ENCODE measurements at regions not wholly inside any gene's neighbourhood (a gene's known extent, or its start where the extent isn't known, plus 50 kb on each side); places are given as distances from the start of the nearest gene placed in this dataset.

DNA sequence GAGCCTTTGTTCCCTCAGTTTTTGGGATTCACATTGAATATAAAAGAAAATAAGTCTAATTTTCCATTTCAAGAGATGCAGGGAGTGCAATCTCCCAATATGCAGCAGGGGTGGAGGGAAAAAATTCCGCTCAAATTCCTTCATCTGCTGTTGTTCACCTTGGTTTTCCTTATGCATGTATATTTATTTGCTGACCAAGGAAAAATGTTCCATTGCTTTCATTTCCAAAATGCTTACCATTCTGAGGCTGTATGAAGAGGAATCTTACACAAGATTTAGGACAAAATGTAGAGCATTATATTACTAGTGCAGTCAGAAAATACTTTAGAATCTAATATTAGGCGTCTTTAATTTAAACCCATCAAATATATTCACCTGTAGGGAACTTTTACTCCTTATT is 863.9 kb downstream of the EPHA3 start:
- Histone ChIP-seq H3K36me3 (ENCODE audit: control insufficient read depth in 5 of 5, insufficient read depth in 5 of 5, low read length in 5 of 5) (no peaks in the 10 kb centered on the region), H3K27me3 (ENCODE audit: control insufficient read depth in 5 of 5, insufficient read depth in 4 of 5, low read length in 5 of 5) (no peaks in the 10 kb centered on the region), H3K27ac (ENCODE audit: low read depth, low read length) (no peak overlapping the region), H3K9me3 (ENCODE audit: control insufficient read depth in 5 of 5, low read length in 5 of 5) (no peaks in the 10 kb centered on the region), H3K9ac (ENCODE audit: low read length in 5 of 5) (no peak overlapping the region), H3K4me3 (ENCODE audit: low read depth in 1 of 5, low read length in 5 of 5) (no peak overlapping the region), H3K4me1 (ENCODE audit: control insufficient read depth in 5 of 5, insufficient read depth in 5 of 5, low read length in 5 of 5) (no peaks in the 10 kb centered on the region)

DNA sequence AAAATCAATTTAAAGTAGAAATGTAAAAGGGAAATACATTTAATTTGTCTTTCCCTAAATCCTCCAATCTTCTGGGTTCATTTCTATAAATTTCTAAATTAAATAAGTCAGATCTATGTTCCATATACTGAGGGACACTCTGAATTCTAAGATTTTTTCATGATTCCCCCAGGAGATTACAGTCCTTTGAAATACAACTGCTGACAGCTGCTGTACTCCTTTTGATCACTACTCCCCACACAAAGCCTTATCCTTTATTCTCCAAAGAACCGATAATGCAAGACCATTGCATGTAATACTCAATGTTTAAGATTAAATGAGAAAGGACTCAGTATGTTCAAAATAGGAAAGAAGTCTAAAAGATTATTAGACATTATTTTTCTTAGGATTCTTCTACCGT is 865.7 kb downstream of the EPHA3 start:
- no peaks in the 10 kb centered on the region for H3K9me3 ChIP-seq (ENCODE audit: control insufficient read depth in 5 of 5, low read length in 5 of 5)
- no peak overlapping the region for H3K9ac ChIP-seq (ENCODE audit: low read length in 5 of 5)
- no peaks in the 10 kb centered on the region for H3K36me3 ChIP-seq (ENCODE audit: control insufficient read depth in 5 of 5, insufficient read depth in 5 of 5, low read length in 5 of 5)
- H3K4me1 ChIP-seq (ENCODE audit: control insufficient read depth in 5 of 5, insufficient read depth in 5 of 5, low read length in 5 of 5) = no peaks in the 10 kb centered on the region
- H3K27me3 ChIP-seq (ENCODE audit: control insufficient read depth in 5 of 5, insufficient read depth in 4 of 5, low read length in 5 of 5) = no peaks in the 10 kb centered on the region
- no peak overlapping the region for H3K4me3 ChIP-seq (ENCODE audit: low read depth in 1 of 5, low read length in 5 of 5)
- H3K27ac ChIP-seq (ENCODE audit: low read depth, low read length) = no peak overlapping the region

DNA sequence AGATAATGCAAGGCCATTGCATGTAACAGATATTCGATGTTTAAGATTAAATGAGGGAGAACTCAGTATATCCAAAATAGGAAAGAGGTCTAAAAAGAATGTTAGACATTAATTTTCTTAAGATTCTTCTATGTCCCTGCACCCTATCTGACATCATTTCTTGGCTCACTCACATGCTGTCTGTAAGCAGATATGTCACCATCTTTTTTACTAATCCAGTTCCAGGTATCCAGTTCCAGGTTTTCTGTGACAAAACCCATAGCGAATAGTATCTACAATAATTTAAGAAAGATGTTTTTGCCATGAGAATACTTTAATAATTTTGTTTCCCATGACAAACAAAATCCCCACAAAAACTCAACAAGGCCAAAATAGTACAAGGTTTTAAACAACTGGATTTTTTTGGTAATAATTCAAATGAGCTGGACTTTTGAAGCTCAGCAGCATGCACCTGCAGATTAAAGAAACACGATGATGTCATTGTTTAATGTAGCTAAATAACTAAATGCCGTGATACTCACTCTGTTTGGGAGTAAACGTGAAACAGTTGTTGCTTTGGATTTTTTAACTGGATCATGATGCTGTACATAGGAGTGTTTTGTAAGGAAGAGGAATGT is 867.6 kb downstream of the EPHA3 start:
- Histone ChIP-seq H3K4me3 (ENCODE audit: low read depth in 1 of 5, low read length in 5 of 5) (no peak overlapping the region), H3K36me3 (ENCODE audit: control insufficient read depth in 5 of 5, insufficient read depth in 5 of 5, low read length in 5 of 5) (no peaks in the 10 kb centered on the region), H3K27ac (ENCODE audit: low read depth, low read length) (no peak overlapping the region), H3K4me1 (ENCODE audit: control insufficient read depth in 5 of 5, insufficient read depth in 5 of 5, low read length in 5 of 5) (no peaks in the 10 kb centered on the region), H3K27me3 (ENCODE audit: control insufficient read depth in 5 of 5, insufficient read depth in 4 of 5, low read length in 5 of 5) (no peaks in the 10 kb centered on the region), H3K9ac (ENCODE audit: low read length in 5 of 5) (no peak overlapping the region), H3K9me3 (ENCODE audit: control insufficient read depth in 5 of 5, low read length in 5 of 5) (no peaks in the 10 kb centered on the region)

DNA sequence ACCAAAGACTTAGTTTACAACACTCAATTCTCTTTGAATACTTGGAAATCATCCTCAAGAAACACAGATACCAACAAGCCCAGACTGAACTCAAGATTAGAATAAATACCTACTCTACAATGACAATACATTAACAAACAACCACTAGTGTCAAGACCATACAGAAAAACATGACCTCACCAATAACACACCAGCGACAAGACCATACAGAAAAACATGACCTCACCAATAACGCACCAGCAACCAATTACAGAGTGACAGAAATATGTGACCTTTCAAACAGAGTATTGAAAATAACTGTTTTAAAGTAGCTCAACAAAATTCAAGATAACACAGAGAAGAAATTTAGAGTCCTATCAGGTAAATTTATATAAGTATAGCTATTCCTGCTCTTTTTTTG is 876.0 kb downstream of the EPHA3 start:
- Histone ChIP-seq H3K36me3 (ENCODE audit: control insufficient read depth in 5 of 5, insufficient read depth in 5 of 5, low read length in 5 of 5) (no peaks in the 10 kb centered on the region), H3K9me3 (ENCODE audit: control insufficient read depth in 5 of 5, low read length in 5 of 5) (peaks cover 0 to 4% (median 0%) of the 10 kb centered on the region in 5 donors), H3K4me1 (ENCODE audit: control insufficient read depth in 5 of 5, insufficient read depth in 5 of 5, low read length in 5 of 5) (no peaks in the 10 kb centered on the region), H3K4me3 (ENCODE audit: low read depth in 1 of 5, low read length in 5 of 5) (no peak overlapping the region), H3K27ac (ENCODE audit: low read depth, low read length) (no peak overlapping the region), H3K9ac (ENCODE audit: low read length in 5 of 5) (no peak overlapping the region), H3K27me3 (ENCODE audit: control insufficient read depth in 5 of 5, insufficient read depth in 4 of 5, low read length in 5 of 5) (no peaks in the 10 kb centered on the region)

DNA sequence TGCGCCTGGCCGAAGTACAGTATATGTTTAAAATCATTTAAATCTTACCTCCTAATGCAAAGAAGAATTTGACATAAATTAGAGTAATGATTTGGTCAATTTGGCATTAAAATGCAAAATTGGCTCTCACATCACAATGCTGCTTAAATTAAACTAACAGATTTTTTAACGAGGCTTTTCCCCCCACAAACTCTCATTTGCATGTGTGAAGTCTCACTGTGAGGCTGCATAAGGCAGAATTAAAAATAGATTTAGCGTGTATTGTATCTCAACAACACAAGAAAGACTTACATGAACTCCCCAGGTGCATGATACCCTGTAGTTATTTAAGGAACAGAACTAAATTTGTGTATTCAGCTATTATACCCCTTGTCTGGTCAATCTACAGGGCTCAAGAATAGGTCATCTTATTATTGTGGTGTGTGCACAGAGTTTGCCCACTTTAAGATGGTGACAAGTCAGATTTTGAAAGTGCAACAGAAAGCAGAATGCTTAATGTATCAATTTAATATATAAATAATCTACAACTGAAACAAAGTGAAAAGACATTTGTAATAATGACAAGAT is 897.9 kb downstream of the EPHA3 start:
- no peak overlapping the region for H3K27ac ChIP-seq (ENCODE audit: low read depth, low read length)
- H3K9ac ChIP-seq (ENCODE audit: low read length in 5 of 5) = no peak overlapping the region
- H3K27me3 ChIP-seq (ENCODE audit: control insufficient read depth in 5 of 5, insufficient read depth in 4 of 5, low read length in 5 of 5) = no peaks in the 10 kb centered on the region
- no peak overlapping the region for H3K4me3 ChIP-seq (ENCODE audit: low read depth in 1 of 5, low read length in 5 of 5)
- H3K4me1 ChIP-seq (ENCODE audit: control insufficient read depth in 5 of 5, insufficient read depth in 5 of 5, low read length in 5 of 5) = peaks cover 0 to 4% (median 0%) of the 10 kb centered on the region in 5 donors
- H3K9me3 ChIP-seq (ENCODE audit: control insufficient read depth in 5 of 5, low read length in 5 of 5) = no peaks in the 10 kb centered on the region
- H3K36me3 ChIP-seq (ENCODE audit: control insufficient read depth in 5 of 5, insufficient read depth in 5 of 5, low read length in 5 of 5) = no peaks in the 10 kb centered on the region

DNA sequence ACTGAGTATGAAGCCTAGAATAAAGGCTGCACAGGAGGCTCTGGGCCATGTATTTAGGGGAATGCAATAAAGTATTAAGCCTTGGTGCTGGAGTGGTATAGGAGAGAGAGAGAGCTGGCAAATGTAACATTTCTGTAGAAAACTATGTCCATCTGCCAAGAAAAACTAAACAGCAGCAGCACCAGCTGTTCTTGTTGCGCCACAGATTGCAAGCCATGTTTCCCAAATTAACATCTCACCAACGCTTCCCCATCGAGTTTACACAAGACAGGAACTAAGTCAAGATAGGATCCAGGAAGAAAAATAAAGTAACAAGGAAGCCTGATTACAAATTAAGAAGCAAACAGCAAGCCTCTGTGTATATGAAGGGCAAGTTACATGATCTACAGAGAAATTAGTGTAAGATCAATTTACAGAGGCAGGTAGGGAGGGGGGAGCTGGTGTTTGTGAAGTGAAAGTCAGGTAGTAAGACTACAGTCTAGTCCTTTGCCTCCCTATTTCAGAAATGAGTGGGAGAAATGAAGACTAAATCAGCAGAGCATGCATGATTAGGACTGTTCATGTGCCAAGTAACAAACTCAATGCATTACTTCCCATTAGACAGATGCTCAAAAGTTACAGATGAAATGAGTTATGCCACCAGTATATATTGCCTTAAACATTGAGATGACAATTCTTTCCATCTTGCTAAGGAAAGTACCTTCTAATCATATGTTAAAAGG is 900.5 kb downstream of the EPHA3 start:
- no peak overlapping the region for H3K27ac ChIP-seq (ENCODE audit: low read depth, low read length)

DNA sequence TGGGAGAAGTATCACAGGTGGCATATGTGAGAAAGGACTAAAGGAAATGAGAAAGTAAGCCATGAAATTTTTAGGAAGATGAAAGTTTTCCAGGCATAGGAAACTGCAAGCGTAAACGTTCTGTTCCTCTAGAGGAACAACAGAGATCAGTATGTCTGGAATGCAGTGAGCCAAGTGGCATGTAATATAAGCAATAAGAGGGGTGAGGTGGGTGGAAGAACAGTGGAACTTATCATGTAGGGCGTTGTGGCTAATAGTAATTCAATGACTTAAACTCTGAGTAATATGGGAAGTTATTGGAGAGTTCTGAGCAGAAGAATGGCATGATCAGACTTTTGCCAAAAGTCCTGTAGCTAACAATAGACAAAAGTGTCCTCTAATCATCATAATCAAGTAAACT is 902.9 kb downstream of the EPHA3 start:
- Histone ChIP-seq H3K9me3 (ENCODE audit: control insufficient read depth in 5 of 5, low read length in 5 of 5) (no peaks in the 10 kb centered on the region), H3K4me3 (ENCODE audit: low read depth in 1 of 5, low read length in 5 of 5) (no peak overlapping the region), H3K36me3 (ENCODE audit: control insufficient read depth in 5 of 5, insufficient read depth in 5 of 5, low read length in 5 of 5) (no peaks in the 10 kb centered on the region), H3K4me1 (ENCODE audit: control insufficient read depth in 5 of 5, insufficient read depth in 5 of 5, low read length in 5 of 5) (peaks cover 0 to 4% (median 0%) of the 10 kb centered on the region in 5 donors), H3K9ac (ENCODE audit: low read length in 5 of 5) (no peak overlapping the region), H3K27me3 (ENCODE audit: control insufficient read depth in 5 of 5, insufficient read depth in 4 of 5, low read length in 5 of 5) (no peaks in the 10 kb centered on the region), H3K27ac (ENCODE audit: low read depth, low read length) (no peak overlapping the region)

More for the DNA sequence above, 900.5 kb downstream of the EPHA3 start:
- Histone ChIP-seq H3K36me3 (ENCODE audit: control insufficient read depth in 5 of 5, insufficient read depth in 5 of 5, low read length in 5 of 5) (no peaks in the 10 kb centered on the region), H3K9ac (ENCODE audit: low read length in 5 of 5) (no peak overlapping the region), H3K4me3 (ENCODE audit: low read depth in 1 of 5, low read length in 5 of 5) (no peak overlapping the region), H3K27me3 (ENCODE audit: control insufficient read depth in 5 of 5, insufficient read depth in 4 of 5, low read length in 5 of 5) (no peaks in the 10 kb centered on the region), H3K9me3 (ENCODE audit: control insufficient read depth in 5 of 5, low read length in 5 of 5) (no peaks in the 10 kb centered on the region), H3K4me1 (ENCODE audit: control insufficient read depth in 5 of 5, insufficient read depth in 5 of 5, low read length in 5 of 5) (peaks cover 0 to 4% (median 0%) of the 10 kb centered on the region in 5 donors)

DNA sequence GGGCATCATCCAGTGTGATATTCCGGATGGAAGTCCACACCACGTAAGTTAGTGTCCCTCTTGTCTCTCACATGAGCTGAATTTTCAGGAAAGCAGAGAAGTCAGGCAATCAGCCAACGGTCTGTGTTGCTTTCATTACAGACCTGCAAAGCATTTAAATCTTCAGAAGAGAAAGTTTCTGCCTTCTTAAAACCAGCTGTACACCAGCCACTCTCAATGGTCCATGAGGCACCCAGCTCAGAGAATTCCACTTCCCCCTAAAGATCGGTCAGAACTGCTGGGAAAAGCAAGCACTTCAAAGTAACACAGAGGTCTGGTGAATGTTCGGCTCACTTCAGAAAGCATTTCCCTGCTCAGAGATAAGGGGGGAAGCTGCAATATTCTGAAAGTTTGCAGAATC is 903.7 kb downstream of the EPHA3 start:
- no peaks in the 10 kb centered on the region for H3K27me3 ChIP-seq (ENCODE audit: control insufficient read depth in 5 of 5, insufficient read depth in 4 of 5, low read length in 5 of 5)
- H3K36me3 ChIP-seq (ENCODE audit: control insufficient read depth in 5 of 5, insufficient read depth in 5 of 5, low read length in 5 of 5) = no peaks in the 10 kb centered on the region
- no peak overlapping the region for H3K27ac ChIP-seq (ENCODE audit: low read depth, low read length)
- no peaks in the 10 kb centered on the region for H3K9me3 ChIP-seq (ENCODE audit: control insufficient read depth in 5 of 5, low read length in 5 of 5)
- no peak overlapping the region for H3K9ac ChIP-seq (ENCODE audit: low read length in 5 of 5)
- peak overlapping the region in 1 of 5 donors; percentile 17 for H3K4me3 ChIP-seq (ENCODE audit: low read depth in 1 of 5, low read length in 5 of 5)
- peaks cover 0 to 6% (median 0%) of the 10 kb centered on the region in 5 donors for H3K4me1 ChIP-seq (ENCODE audit: control insufficient read depth in 5 of 5, insufficient read depth in 5 of 5, low read length in 5 of 5)

DNA sequence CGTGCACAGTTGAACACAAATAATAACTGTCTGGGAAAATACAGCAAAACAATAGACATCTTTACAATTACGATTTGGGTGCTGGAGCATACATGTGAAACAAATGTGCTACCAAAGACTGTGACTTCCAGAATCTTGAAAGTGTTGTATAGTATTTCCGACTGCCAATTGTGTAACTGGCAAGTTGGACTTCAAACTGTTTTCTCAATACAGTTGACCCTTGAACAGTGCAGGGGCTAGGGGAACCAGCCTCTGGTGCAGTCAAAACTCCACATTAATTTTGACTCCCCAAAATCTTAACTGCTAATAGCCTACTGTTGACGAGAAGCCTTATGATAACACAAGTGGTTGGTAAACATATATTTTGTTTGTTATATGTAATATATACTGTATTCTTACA is 904.2 kb downstream of the EPHA3 start:
- Histone ChIP-seq H3K4me1 (ENCODE audit: control insufficient read depth in 5 of 5, insufficient read depth in 5 of 5, low read length in 5 of 5) (peaks cover 0 to 8% (median 0%) of the 10 kb centered on the region in 5 donors), H3K27ac (ENCODE audit: low read depth, low read length) (no peak overlapping the region), H3K9ac (ENCODE audit: low read length in 5 of 5) (no peak overlapping the region), H3K9me3 (ENCODE audit: control insufficient read depth in 5 of 5, low read length in 5 of 5) (no peaks in the 10 kb centered on the region), H3K27me3 (ENCODE audit: control insufficient read depth in 5 of 5, insufficient read depth in 4 of 5, low read length in 5 of 5) (no peaks in the 10 kb centered on the region), H3K36me3 (ENCODE audit: control insufficient read depth in 5 of 5, insufficient read depth in 5 of 5, low read length in 5 of 5) (no peaks in the 10 kb centered on the region), H3K4me3 (ENCODE audit: low read depth in 1 of 5, low read length in 5 of 5) (no peak overlapping the region)

DNA sequence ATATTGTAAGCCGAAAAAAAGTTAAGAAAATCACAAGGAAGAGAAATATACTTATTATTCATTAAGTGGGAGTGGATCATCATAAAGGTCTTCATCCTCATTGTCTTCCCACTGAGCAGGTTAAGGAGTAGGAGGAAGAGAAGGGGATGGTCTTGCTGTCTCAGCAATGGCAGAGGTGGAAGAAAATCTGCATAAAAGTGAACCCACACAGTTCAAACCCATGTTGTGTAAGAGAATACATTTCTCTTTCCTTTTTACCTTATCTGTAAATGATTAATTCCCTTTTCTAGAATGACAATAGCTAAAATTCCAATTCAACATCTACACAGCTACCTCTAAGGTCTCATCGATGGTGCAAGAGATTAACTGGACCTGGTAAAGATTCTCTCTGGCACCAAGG is 904.6 kb downstream of the EPHA3 start:
- no peak overlapping the region for H3K27ac ChIP-seq (ENCODE audit: low read depth, low read length)
- no peak overlapping the region for H3K9ac ChIP-seq (ENCODE audit: low read length in 5 of 5)
- no peaks in the 10 kb centered on the region for H3K27me3 ChIP-seq (ENCODE audit: control insufficient read depth in 5 of 5, insufficient read depth in 4 of 5, low read length in 5 of 5)
- no peaks in the 10 kb centered on the region for H3K9me3 ChIP-seq (ENCODE audit: control insufficient read depth in 5 of 5, low read length in 5 of 5)
- H3K4me1 ChIP-seq (ENCODE audit: control insufficient read depth in 5 of 5, insufficient read depth in 5 of 5, low read length in 5 of 5) = peaks cover 0 to 9% (median 0%) of the 10 kb centered on the region in 5 donors
- no peaks in the 10 kb centered on the region for H3K36me3 ChIP-seq (ENCODE audit: control insufficient read depth in 5 of 5, insufficient read depth in 5 of 5, low read length in 5 of 5)
- H3K4me3 ChIP-seq (ENCODE audit: low read depth in 1 of 5, low read length in 5 of 5) = no peak overlapping the region
